HEK293 (cell line): ENCODE measurements at regions not wholly inside any gene's neighbourhood (a gene's known extent, or its start where the extent isn't known, plus 50 kb on each side); places are given as distances from the start of the nearest gene placed in this dataset.

Experiments
- EGR2 ChIP-seq: fragments of 450-650 bp; formaldehyde crosslinking; IDR thresholded peaks from 2 replicates; pipeline ENCODE4 v1.5.1; 2016; ENCODE audit warnings: low read depth, missing biosample characterization, missing genetic modification characterization
- KLF1 ChIP-seq: fragments of 450-650 bp; formaldehyde crosslinking; IDR thresholded peaks from 2 replicates; pipeline ENCODE4 v1.5.1; 2016; ENCODE audit warnings: missing biosample characterization, missing genetic modification characterization
- KLF17 ChIP-seq: fragments of 450-650 bp; formaldehyde crosslinking; IDR thresholded peaks from 2 replicates; pipeline ENCODE4 v1.5.1; 2016; ENCODE audit warnings: missing biosample characterization, missing genetic modification characterization
- MYNN ChIP-seq: fragments of 450-650 bp; formaldehyde crosslinking; IDR thresholded peaks from 2 replicates; pipeline ENCODE4 v1.5.1; 2016; ENCODE audit warnings: missing biosample characterization, missing genetic modification characterization, borderline replicate concordance
- MZF1 ChIP-seq: fragments of 450-650 bp; formaldehyde crosslinking; IDR thresholded peaks from 2 replicates; pipeline ENCODE4 v1.5.1; 2017; ENCODE audit warnings: missing biosample characterization, missing genetic modification characterization, borderline replicate concordance
- REST ChIP-seq: fragments of 450-650 bp; formaldehyde crosslinking; IDR thresholded peaks from 2 replicates; pipeline ENCODE4 v1.5.1; 2016; ENCODE audit warnings: missing biosample characterization, missing genetic modification characterization
- ZBTB20 ChIP-seq: fragments of 450-650 bp; formaldehyde crosslinking; IDR thresholded peaks from 2 replicates; pipeline ENCODE4 v1.5.1; 2016; ENCODE audit warnings: missing biosample characterization, missing genetic modification characterization
- ZNF174 ChIP-seq: fragments of 450-650 bp; formaldehyde crosslinking; IDR thresholded peaks from 2 replicates; pipeline ENCODE4 v1.5.0; 2017; ENCODE audit warnings: missing biosample characterization, mild to moderate bottlenecking, missing genetic modification characterization
- ZNF280C ChIP-seq: fragments of 450-650 bp; formaldehyde crosslinking; IDR thresholded peaks from 2 replicates; pipeline ENCODE4 v1.5.1; 2016; ENCODE audit warnings: missing biosample characterization, missing genetic modification characterization
- ZNF521 ChIP-seq: fragments of 450-650 bp; formaldehyde crosslinking; IDR thresholded peaks from 2 replicates; pipeline ENCODE4 v1.5.1; 2017; ENCODE audit warnings: missing biosample characterization, mild to moderate bottlenecking, missing genetic modification characterization
- ZNF621 ChIP-seq: fragments of 450-650 bp; formaldehyde crosslinking; IDR thresholded peaks from 2 replicates; pipeline ENCODE4 v1.5.1; 2017; ENCODE audit warnings: missing biosample characterization, missing genetic modification characterization
- ZNF654 ChIP-seq: fragments of 450-650 bp; formaldehyde crosslinking; IDR thresholded peaks from 2 replicates; pipeline ENCODE4 v1.5.1; 2016; ENCODE audit warnings: low read depth, missing biosample characterization, missing genetic modification characterization
- ZNF677 ChIP-seq: fragments of 450-650 bp; IDR thresholded peaks from 2 replicates; pipeline ENCODE4 v1.5.0; 2018; ENCODE audit warnings: missing biosample characterization, mild to moderate bottlenecking, missing genetic modification characterization, moderate library complexity
- ZNF747 ChIP-seq: fragments of 450-650 bp; formaldehyde crosslinking; IDR thresholded peaks from 2 replicates; pipeline ENCODE4 v1.5.1; 2016; ENCODE audit warnings: missing biosample characterization, missing genetic modification characterization
- ZSCAN18 ChIP-seq: fragments of 450-650 bp; formaldehyde crosslinking; IDR thresholded peaks from 2 replicates; pipeline ENCODE4 v1.5.1; 2016; ENCODE audit warnings: missing biosample characterization, missing genetic modification characterization
- ZSCAN5A ChIP-seq: fragments of 450-650 bp; formaldehyde crosslinking; IDR thresholded peaks from 2 replicates; pipeline ENCODE4 v1.5.1; 2016; ENCODE audit warnings: missing biosample characterization, missing genetic modification characterization
- TF ChIP-seq, protein P1 (sequence below): fragments of 450-650 bp; formaldehyde crosslinking; IDR thresholded peaks from 2 replicates; pipeline ENCODE4 v1.5.1; 2016; ENCODE audit warnings: missing biosample characterization, missing genetic modification characterization
- TF ChIP-seq, protein P2 (sequence below): fragments of 450-650 bp; formaldehyde crosslinking; conservative IDR thresholded peaks from 2 replicates; pipeline ENCODE4 v1.5.1; 2016; ENCODE audit warnings: low read depth, missing biosample characterization, missing genetic modification characterization

DNA sequence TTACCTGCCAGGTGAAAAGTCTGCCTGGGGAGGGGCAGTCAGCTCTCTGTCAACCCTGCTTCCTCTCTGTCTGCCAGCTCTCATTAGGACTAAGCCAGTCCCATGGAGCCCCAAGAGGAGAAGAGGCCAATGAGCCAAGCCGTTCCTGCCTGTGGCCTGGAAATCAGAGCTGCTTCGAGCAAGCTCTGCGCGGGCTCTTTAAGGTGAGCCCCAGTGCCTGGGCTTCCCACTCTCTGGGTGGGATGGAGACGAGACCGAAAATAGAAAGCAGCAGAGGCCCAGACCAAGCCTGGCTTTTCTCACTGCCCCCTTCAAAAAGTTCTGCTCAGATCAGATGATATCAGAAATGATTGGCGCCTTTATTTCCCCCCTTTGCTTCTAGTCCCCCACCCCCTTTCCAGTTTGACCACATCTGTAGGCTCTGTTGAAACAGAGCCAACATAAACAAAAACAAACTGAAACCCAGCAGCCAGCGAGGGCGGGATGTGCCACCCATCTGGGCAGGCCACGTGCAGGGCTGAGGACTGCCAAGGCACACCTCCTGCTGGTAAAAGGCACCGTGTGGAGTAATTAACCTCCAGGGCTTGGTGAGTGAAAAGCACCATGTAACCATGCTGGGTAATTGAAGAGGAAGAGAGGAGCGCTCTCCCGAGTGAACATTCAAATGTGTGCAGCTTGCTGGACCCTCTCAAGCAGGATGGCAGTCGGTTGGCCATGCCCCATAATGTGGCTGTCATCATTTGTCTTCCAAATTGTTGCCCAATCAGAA is 471.0 kb upstream of the PROK2 start (continued):
- TF ChIP-seq ZNF280C (tag by site-specific recombination) (no peak), KLF17 (tag by site-specific recombination) (peak; percentile 31; the same call in 1 of the 2 replicates), ZSCAN5A (tag by site-specific recombination) (no peak), ZNF654 (no peak), REST (tag by site-specific recombination) (no peak), KLF1 (tag by site-specific recombination) (peak; percentile 76), ZNF677 (no peak), EGR2 (tag by site-specific recombination) (peak; percentile 69), ZNF747 (tag by site-specific recombination) (no peak), ZNF174 (tag by site-specific recombination) (no peak), ZBTB20 (tag by site-specific recombination) (no peak; the same call in 1 of the 2 replicates), ZNF621 (no peak), MYNN (tag by site-specific recombination) (no peak), ZNF521 (no peak), MZF1 (tag by site-specific recombination) (peak; percentile 34; the same call in 1 of the 2 replicates), ZSCAN18 (tag by site-specific recombination) (no peak)
- TF ChIP-seq, protein P1, sequence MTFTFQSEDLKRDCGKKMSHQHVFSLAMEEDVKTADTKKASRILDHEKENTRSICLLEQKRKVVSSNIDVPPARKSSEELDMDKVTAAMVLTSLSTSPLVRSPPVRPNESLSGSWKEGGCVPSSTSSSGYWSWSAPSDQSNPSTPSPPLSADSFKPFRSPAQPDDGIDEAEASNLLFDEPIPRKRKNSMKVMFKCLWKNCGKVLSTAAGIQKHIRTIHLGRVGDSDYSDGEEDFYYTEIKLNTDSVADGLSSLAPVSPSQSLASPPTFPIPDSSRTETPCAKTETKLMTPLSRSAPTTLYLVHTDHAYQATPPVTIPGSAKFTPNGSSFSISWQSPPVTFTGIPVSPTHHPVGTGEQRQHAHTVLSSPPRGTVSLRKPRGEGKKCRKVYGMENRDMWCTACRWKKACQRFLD (tag by site-specific recombination), result no peak
- TF ChIP-seq, protein P2, sequence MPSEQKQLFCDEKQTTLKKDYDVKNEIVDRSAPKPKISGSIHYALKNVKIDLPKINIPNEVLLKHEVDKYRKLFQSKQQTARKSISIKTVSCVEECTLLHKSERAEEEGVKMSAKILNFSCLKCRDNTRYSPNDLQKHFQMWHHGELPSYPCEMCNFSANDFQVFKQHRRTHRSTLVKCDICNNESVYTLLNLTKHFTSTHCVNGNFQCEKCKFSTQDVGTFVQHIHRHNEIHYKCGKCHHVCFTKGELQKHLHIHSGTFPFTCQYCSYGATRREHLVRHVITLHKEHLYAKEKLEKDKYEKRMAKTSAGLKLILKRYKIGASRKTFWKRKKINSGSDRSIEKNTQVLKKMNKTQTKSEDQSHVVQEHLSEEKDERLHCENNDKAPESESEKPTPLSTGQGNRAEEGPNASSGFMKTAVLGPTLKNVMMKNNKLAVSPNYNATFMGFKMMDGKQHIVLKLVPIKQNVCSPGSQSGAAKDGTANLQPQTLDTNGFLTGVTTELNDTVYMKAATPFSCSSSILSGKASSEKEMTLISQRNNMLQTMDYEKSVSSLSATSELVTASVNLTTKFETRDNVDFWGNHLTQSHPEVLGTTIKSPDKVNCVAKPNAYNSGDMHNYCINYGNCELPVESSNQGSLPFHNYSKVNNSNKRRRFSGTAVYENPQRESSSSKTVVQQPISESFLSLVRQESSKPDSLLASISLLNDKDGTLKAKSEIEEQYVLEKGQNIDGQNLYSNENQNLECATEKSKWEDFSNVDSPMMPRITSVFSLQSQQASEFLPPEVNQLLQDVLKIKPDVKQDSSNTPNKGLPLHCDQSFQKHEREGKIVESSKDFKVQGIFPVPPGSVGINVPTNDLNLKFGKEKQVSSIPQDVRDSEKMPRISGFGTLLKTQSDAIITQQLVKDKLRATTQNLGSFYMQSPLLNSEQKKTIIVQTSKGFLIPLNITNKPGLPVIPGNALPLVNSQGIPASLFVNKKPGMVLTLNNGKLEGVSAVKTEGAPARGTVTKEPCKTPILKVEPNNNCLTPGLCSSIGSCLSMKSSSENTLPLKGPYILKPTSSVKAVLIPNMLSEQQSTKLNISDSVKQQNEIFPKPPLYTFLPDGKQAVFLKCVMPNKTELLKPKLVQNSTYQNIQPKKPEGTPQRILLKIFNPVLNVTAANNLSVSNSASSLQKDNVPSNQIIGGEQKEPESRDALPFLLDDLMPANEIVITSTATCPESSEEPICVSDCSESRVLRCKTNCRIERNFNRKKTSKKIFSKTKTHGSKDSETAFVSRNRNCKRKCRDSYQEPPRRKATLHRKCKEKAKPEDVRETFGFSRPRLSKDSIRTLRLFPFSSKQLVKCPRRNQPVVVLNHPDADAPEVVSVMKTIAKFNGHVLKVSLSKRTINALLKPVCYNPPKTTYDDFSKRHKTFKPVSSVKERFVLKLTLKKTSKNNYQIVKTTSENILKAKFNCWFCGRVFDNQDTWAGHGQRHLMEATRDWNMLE (tag by site-specific recombination), result peak; percentile 28; the same call in 1 of the 2 replicates
